ENCODE measurements at regions not wholly inside any gene's neighbourhood (a gene's known extent, or its start where the extent isn't known, plus 50 kb on each side); places are given as distances from the start of the nearest gene placed in this dataset.

GRCh38 chr3:78481050-78481449, 1286.7 kb downstream of the ROBO1 start:
- Histone ChIP-seq H3K4me3 (replicated peaks in 1 of 3; ENCODE audit: insufficient read depth in 1 of 3, low read depth in 1 of 3, low read length in 3 of 3) (no peak overlapping the region), H3K79me2 (ENCODE audit: control insufficient read depth, insufficient read depth, low read length) (no peaks in the 10 kb centered on the region), H4K20me1 (replicated peaks; ENCODE audit: control insufficient read depth, extremely low read depth, insufficient read depth, low read length) (no peaks in the 10 kb centered on the region), H3K9me1 (replicated peaks; ENCODE audit: control insufficient read depth, extremely low read depth, insufficient read depth, low read length) (no peaks in the 10 kb centered on the region), H3K9me3 (replicated peaks; ENCODE audit: control insufficient read depth, insufficient read depth, low read length) (no peaks in the 10 kb centered on the region), H3K9ac (replicated peaks; ENCODE audit: extremely low read depth, insufficient read depth, low read length) (no peak overlapping the region), H3K27me3 (ENCODE audit: control insufficient read depth in 2 of 2, insufficient read depth in 2 of 2, low read length in 2 of 2) (no peaks in the 10 kb centered on the region), H3K4me2 (ENCODE audit: insufficient read depth, low read length) (no peak overlapping the region), H3K4me1 (ENCODE audit: control insufficient read depth, extremely low read depth, insufficient read depth, low read length) (no peaks in the 10 kb centered on the region), H2AFZ (ENCODE audit: low read depth, low read length) (no peak overlapping the region), H3K27ac (ENCODE audit: insufficient read depth, low read depth, low read length) (no peak overlapping the region), H3K36me3 (ENCODE audit: control insufficient read depth in 2 of 2, extremely low read depth in 1 of 2, insufficient read depth in 2 of 2, low read length in 2 of 2) (no peaks in the 10 kb centered on the region)
- ChIA-PET CTCF (no interaction called here), POLR2A (no interaction called here)
- no TSS peak for BruUV-seq (replicated peaks)
- dilution Hi-C loops (cut with MboI; ENCODE audit: extremely low pct_ligation_motif_present, low sequenced_read_pairs) (no loop called here), intact Hi-C loops (cut with micrococcal nuclease) (no loop called here)
- no peak for FAIRE-seq
- TF ChIP-seq MAX (IDR thresholded peaks at IDR 0.05; ENCODE audit: insufficient read depth, insufficient read length) = no peak
- no peak for TF ChIP-seq GATA2 (IDR thresholded peaks at IDR 0.05; ENCODE audit: insufficient read depth, insufficient read length, low read depth, low read length)
- no peak for TF ChIP-seq EZH2 (IDR thresholded peaks at IDR 0.05; ENCODE audit: borderline replicate concordance, low read depth, low read length, severe bottlenecking)
- no peak for TF ChIP-seq FOS (IDR thresholded peaks at IDR 0.05; ENCODE audit: borderline replicate concordance, insufficient read depth, low read length)
- no peak for TF ChIP-seq MYC (IDR thresholded peaks at IDR 0.05; ENCODE audit: low read depth, low read length)
- no peak for TF ChIP-seq POLR2A (IDR thresholded peaks at IDR 0.05; ENCODE audit: low read depth, low read length)
- TF ChIP-seq JUN (IDR thresholded peaks at IDR 0.05; ENCODE audit: borderline replicate concordance, insufficient read depth, insufficient read length, low read depth) = no peak
- no peak for TF ChIP-seq POLR2AphosphoS5 (IDR thresholded peaks at IDR 0.05; ENCODE audit: insufficient read depth, low read depth, low read length)
- TF ChIP-seq CTCF (IDR thresholded peaks at IDR 0.05; ENCODE audit: extremely low read depth in 1 of 2, insufficient read depth in 1 of 2, low read depth in 1 of 2, low read length in 2 of 2) = no peak
- no peak for DNase-seq (ENCODE audit: low read depth, low spot score)

All from endothelial cell of umbilical vein (primary cell).